ENCODE measurements at regions not wholly inside any gene's neighbourhood (a gene's known extent, or its start where the extent isn't known, plus 50 kb on each side); places are given as distances from the start of the nearest gene placed in this dataset.
"Not testable (repeated sequence)": the region's sequence is repeated elsewhere in the genome, so short reads cannot be mapped to it uniquely, and the experiment has no call there.

- DNase-seq (ENCODE audit: low spot score) = no peak
These were observed 86.4 kb upstream of the PRSS16 start for GRCh38 chr6:27161115-27161514.

GRCh38 chr6:27161603-27161945 is 85.9 kb upstream of the PRSS16 start:
- no peak for DNase-seq (ENCODE audit: low spot score)

- peak; percentile 62 for DNase-seq (ENCODE audit: low spot score)
These were observed 85.4 kb upstream of the PRSS16 start for GRCh38 chr6:27161946-27162603.

- no peak for DNase-seq (ENCODE audit: low spot score)
These were observed 83.7 kb upstream of the PRSS16 start for GRCh38 chr6:27163834-27164233.

- DNase-seq (ENCODE audit: low spot score) = no peak
These were observed 79.4 kb upstream of the PRSS16 start for GRCh38 chr6:27168108-27168507.

GRCh38 chr6:27168586-27169443 is 78.7 kb upstream of the PRSS16 start:
- DNase-seq (ENCODE audit: low spot score) = no peak

GRCh38 chr6:27172524-27173231 is 74.8 kb upstream of the PRSS16 start:
- not testable (repeated sequence) for DNase-seq (ENCODE audit: low spot score)

GRCh38 chr6:27173232-27173601 is 74.3 kb upstream of the PRSS16 start:
- DNase-seq (ENCODE audit: low spot score) = not testable (repeated sequence)

GRCh38 chr6:27174958-27175357 is 72.5 kb upstream of the PRSS16 start:
- DNase-seq (ENCODE audit: low spot score) = no peak

GRCh38 chr6:27176096-27176495 is 71.4 kb upstream of the PRSS16 start:
- DNase-seq (ENCODE audit: low spot score) = no peak

GRCh38 chr6:27176523-27177484 is 70.7 kb upstream of the PRSS16 start:
- DNase-seq (ENCODE audit: low spot score) = peak; percentile 52

- DNase-seq (ENCODE audit: low spot score) = peak; percentile 85
These were observed 69.8 kb upstream of the PRSS16 start for GRCh38 chr6:27177485-27178406.

GRCh38 chr6:27178407-27178730 is 69.1 kb upstream of the PRSS16 start:
- no peak for DNase-seq (ENCODE audit: low spot score)

GRCh38 chr6:27178860-27179259 is 68.6 kb upstream of the PRSS16 start:
- DNase-seq (ENCODE audit: low spot score) = no peak

GRCh38 chr6:27183060-27183832 is 64.3 kb upstream of the PRSS16 start:
- DNase-seq (ENCODE audit: low spot score) = no peak

GRCh38 chr6:27187231-27188060 is 60.1 kb upstream of the PRSS16 start:
- DNase-seq (ENCODE audit: low spot score) = peak; percentile 29

GRCh38 chr6:27188061-27188884 is 59.2 kb upstream of the PRSS16 start:
- DNase-seq (ENCODE audit: low spot score) = peak; percentile 83

GRCh38 chr6:27188885-27189418 is 58.5 kb upstream of the PRSS16 start:
- DNase-seq (ENCODE audit: low spot score) = peak; percentile 82
